H54 (cell line): ENCODE measurements at regions not wholly inside any gene's neighbourhood (a gene's known extent, or its start where the extent isn't known, plus 50 kb on each side); places are given as distances from the start of the nearest gene placed in this dataset.

ENCODE experiments used
- DNase-seq: peaks from one replicate; pipeline ENCODE4 v3.0.0; 2011; ENCODE audit warnings: low spot score, mixed read lengths; ENCODE audit not compliant: insufficient read length
- FAIRE-seq: peaks from 3 replicates; lab custom pipeline; 2011; peaks lifted over from hg19 to GRCh38; lab: Jason Lieb, UNC
- POLR2A ChIP-seq: IDR thresholded peaks from 2 replicates; pipeline ENCODE4 v1.6.1; 2011; ENCODE audit warnings: low read depth, mild to moderate bottlenecking, low read length

DNA sequence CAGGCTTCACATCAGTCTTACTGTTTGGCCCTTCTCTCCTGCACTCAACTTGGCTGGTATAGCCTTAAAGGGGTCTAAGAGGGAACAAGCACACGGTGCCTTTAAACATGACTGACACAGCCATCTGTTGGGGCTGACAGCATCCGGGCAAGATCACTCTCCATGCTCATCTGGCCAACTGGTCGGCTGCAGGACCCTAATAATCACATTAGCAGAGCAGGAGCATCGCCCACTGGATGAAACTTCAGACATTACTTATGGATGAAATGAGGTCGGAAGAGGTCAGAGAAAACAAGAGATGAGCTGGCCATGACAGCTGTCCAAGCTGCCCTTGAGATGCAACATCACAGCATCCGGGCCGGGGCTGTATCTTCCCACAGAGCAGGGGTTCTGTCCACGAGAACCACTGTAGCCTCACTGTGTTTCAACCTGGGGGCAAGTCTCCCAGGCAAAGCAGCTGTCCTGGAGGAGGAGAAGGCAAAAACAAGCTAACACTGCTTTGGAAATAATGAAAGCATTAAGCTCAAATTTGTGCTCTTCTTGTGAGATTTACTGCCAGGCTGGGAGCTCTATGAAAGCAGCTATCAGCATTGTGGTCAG is 94.4 kb upstream of the TTC29 start:
- no peak for FAIRE-seq
- no peak for DNase-seq
- no peak for TF ChIP-seq POLR2A

DNA sequence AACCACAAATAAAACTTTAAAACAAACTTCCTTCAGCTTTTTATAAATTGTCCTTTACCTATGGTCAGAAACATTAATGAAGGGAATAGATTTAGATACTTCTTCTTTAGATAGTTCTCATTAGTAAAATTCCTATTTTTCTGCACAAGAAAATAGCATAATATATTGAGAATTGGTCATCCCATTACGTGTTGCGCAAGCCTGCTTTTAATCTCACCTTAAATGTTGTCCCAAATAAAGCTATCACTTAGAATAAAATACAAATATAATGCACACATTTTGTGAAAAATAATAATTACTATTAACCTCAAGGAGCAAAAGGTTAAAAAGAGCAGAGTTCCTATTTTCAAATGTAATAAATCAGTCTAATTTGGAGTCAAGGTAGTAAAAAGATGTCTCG is 95.2 kb upstream of the TTC29 start:
- no peak for TF ChIP-seq POLR2A
- FAIRE-seq (no peak), DNase-seq (no peak)

DNA sequence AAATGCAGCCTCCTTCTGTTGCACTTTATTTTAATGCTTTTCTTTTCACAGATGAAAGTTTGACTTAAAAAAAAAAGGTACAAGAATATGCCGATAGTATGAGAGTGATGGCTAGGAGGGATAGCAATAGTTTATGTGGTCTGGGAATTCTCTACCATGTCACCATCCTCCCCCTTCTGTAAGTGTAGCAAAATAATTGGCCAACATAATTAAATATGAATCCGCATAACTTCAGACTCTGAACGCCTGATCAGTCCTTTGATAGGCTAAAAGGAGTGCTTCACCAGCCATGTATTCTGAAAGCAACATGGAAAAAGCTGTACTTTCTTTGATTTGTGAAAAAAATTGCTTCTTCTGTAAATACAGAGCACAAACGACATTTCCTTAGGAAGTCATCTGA is 95.7 kb upstream of the TTC29 start:
- DNase-seq (no peak), FAIRE-seq (no peak)
- TF ChIP-seq POLR2A: no peak

DNA sequence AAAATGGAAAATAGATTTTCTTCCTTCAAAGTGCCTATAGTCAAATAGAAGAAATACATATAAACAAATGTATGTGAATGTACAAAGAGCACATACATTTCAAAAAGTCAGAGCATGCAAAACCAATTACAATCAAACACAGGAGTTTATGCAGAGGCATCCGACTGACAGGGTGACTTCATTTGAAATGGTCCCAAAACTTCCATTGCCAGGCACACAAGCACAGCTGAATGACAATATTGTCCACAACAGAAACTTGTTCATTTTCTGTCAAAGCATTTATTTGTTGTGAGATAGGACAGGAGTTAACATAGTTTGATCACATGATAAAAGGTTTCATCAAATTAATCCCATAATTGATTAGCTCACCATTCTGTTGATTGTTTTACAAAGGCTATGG is 96.4 kb upstream of the TTC29 start:
- DNase-seq (no peak), FAIRE-seq (no peak)
- TF ChIP-seq POLR2A: no peak

DNA sequence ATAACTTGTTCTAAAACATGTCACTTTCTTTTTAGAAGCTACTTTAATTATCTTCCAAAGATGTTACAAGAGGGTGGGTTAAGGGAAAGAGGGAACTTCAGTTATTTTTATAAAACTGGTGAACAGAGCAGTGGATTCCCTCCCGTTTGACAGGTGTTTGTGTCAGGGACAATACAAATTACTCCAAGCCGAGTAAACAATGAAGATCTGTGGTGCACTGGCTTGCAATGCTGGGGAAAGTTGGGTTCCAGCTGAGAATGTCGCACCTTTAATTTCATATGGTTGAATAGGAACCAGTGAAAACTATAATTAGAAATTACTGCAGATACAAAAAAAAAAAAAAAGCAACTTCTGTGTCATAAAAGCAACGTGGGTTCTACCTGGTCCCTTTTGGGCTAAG is 98.6 kb upstream of the TTC29 start:
- TF ChIP-seq POLR2A: no peak
- FAIRE-seq (no peak), DNase-seq (no peak)

DNA sequence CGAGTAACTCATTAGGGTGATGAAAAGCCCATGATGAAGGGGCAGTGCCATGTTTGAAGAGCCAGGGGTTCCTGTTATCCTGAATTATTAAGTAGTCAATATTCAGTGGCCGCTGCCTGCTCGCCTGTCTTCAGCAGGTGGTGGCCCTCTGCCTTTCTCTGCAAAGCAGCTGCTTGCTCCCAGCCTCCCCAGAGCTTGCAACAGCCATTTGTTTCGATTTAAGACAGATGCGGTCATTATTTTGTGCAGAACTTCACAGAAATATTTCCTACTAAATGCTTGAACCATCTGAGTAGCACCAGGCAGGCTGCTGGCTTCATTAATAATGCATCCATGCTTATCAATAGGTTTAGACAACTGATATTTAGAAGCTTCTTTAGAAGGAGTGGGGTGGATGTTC is 104.3 kb upstream of the TTC29 start:
- no peak for FAIRE-seq
- TF ChIP-seq POLR2A: no peak
- DNase-seq: no peak

DNA sequence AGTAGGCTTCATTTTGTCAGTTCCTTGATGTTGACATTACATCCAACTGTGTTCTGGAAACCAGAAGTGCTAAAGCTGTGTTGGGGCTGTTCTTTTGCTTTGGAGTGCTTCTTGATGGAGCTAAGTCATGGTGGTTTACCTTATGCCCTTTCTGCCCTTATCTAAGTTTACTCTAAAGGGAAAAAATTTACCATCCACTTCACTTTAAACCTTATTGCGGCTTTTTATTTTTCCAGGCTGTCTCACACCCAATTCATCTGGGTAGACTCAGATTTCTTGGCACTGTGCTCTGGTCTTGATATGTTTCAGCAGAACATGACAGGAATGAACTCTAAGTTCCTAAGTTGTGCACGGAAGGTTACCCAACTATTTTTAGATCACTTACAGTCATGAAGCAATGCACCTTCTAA is 104.7 kb upstream of the TTC29 start:
- no peak for TF ChIP-seq POLR2A
- DNase-seq: no peak
- FAIRE-seq: no peak

DNA sequence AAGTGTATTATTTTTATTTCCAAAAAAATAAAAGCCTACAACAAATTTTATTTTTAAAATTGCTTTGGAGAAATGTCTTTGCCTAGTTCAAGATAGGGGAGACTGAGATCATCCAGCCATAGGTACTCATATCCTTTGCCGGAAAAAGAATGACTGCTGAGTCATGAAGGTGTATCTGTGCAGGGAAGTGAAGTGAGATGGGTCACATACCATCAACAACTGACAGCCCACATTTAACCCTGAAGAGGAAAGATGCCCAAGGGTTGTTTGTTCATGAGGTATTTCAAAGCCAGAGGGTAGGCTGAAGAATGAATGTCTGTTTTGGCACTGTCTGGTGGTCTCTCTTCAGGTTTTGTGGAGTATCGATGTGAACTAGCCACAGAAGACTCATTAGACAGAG is 106.7 kb upstream of the TTC29 start:
- TF ChIP-seq POLR2A: no peak
- DNase-seq (no peak), FAIRE-seq (no peak)

DNA sequence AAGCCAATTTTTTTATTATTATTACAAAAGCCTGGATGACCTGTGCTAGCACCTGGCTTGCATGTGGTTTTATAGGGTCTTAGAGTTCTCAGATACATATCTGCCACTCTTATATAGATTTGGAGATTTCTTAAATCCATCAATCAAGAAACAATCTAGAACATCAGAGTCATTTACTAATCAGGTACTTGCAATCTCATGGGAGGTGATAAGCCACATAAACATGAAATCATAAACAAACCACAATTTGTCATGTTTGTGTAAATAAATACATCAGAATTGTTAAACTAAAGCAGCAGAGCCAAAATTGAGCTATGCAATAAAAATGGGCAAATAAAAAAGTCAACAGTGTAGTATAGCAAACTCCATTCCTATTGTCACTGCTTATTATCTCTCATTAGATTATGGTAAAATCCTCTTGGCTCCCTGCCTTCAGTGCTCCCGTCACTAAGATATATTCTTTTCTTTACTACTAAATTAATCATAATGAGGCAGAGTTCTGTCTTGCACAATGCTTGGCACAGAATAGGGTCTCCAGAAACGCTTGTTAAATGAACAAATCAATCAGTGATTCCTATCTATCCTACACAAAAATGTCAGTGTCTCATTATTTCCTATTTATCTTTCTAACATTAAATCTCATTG is 108.7 kb upstream of the TTC29 start:
- FAIRE-seq (no peak), DNase-seq (no peak)
- TF ChIP-seq POLR2A: no peak

DNA sequence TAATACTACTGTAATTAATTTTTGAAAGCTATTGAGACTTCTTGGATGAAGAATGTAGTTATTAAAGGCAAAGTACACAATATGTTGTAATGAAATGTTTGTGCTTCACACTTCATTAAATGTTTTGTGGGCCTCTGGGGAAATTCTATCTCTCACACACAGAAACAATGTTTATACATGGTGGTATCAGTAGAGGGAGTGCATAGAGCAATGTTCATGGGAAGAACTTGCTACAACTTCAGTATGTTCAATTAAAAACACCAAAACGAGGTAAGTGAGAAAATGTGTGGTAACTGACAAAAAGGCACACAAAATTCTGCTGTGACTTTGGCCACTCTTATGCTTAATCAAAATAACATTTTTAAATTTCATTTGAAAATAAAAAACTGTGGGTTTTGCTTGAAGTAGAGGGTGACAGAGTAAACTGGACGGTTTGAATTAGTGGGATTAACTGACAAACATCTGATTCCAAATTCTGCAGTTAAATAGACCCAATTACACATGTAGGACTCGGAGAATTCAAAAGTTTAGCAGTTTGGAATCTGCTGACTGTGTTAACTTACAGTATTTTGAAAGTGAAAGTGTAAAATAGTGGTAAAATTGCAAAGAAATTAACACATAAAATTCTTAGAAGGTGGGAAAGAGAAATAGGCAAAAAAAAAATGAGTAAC is 111.4 kb upstream of the TTC29 start:
- FAIRE-seq: no peak

DNA sequence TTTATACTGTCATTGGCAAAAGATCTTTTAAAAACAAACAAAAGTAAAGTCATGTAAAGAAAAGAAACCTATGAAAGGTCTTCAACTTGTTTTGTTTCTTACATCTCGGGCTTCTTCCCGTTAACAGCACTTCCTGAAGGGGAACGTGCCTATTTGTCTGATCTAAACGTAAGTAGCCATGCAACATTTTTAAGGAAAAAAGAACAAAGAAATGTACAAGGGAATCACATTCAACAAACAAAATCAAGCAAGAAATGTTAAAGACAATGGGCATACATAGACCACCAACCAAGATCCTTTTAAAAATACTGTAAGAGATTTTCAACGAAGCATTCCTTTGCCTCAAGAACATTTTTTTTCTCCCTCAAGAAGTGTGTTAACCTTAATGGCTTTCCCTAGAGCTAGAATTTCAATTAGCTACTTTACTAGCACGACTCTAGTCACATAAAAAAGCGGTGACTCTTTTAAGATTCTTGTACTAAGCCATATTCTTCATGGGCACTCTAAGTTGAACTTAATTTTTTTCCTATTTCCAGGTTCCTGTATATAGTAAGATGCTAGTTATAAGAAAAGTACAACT is 112.0 kb upstream of the TTC29 start:
- no peak for DNase-seq
- TF ChIP-seq POLR2A: no peak
- FAIRE-seq: no peak

More for the DNA sequence above, 111.4 kb upstream of the TTC29 start:
- no peak for DNase-seq
- TF ChIP-seq POLR2A: no peak

DNA sequence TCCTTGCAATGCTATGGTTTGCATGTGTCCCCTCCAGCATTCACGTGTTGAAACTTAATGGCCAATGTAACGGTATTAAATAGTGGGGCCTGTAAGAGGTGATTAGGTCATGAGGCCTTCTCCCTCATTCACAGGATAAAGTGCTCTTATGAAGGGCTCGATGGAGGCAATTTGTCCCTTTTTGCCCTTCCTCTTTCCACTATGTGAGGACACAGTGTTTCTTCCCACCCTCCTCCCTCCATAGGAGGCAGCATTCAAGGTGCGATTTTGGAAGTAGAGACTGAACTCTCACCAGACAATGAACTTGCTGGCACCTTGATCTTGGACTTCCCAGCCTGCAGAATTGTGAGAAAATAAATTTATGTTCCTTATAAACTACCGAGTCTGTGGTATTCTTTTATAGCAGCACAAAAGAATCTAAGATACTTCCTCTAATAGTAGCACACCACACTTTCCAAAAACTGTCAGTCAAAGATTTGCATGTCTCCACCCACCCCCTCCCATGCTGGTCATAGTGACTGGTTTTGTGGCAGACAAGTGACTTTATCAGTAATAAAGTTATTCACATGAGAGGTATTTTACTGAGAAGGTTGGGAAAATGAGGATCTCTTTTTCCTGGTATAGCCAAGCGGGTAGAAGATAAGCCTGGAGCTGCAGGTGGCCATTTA is 113.5 kb upstream of the TTC29 start:
- TF ChIP-seq POLR2A: no peak
- FAIRE-seq: no peak
- no peak for DNase-seq

DNA sequence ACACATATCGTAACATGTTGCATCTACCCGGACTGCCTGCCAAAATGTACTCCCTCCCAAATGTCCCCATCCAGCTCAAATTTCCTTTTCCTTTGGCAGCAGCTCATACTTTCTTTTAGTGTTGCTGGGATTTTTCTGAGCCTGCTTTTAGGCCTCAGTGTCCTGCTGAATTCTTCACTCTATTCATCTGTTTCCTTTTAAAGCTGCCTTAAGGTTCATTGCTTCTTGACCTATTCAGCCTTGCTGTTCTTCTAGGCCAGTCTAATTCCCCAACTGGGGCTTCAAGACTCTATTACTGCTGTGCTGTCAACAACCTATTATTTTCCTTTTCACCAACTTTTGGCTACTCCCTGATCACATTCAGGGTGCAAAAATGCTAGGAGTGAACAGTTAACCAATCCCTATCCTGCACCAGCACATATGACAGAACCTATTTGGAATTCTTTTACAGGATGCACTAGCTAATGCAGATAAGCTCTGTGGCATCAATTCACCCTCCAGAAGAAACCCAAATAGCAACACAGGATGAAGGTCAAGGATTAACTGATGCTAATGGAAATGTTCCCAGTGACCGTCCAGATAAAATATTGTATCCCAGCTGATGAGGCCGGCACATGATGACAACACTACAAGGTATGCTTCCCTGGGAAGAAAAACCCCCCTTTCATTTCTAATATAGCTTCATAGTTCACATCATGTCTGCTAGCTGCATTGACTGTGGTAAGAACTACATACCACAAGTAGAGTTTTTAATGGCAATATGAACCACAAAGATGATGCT is 114.7 kb upstream of the TTC29 start:
- DNase-seq: no peak
- FAIRE-seq: no peak
- TF ChIP-seq POLR2A: no peak
